SK-N-MC (cell line): ENCODE measurements at regions not wholly inside any gene's neighbourhood (a gene's known extent, or its start where the extent isn't known, plus 50 kb on each side); places are given as distances from the start of the nearest gene placed in this dataset.

ENCODE experiments used
- DNase-seq: peaks from one replicate; pipeline ENCODE4 v3.0.0-alpha.2; 2011; ENCODE audit warnings: low read depth, low spot score
- H3K27ac ChIP-seq: fragments of 200-600 bp; sonication (generic); 2 replicates; pipeline ENCODE4 v1.5.1; 2016; ENCODE audit warnings: mixed run types
- H3K36me3 ChIP-seq: fragments of 200-600 bp; sonication (generic); 2 replicates; pipeline ENCODE4 v1.6.1; 2017; ENCODE audit warnings: antibody characterized with exemption, low read length, mixed read lengths; ENCODE audit not compliant: insufficient read depth
- H3K4me3 ChIP-seq: fragments of 200-600 bp; sonication (generic); 2 replicates; pipeline ENCODE4 v1.5.1; 2016
- H3K9ac ChIP-seq: fragments of 200-600 bp; sonication (generic); 2 replicates; pipeline ENCODE4 v1.8.0; 2017; ENCODE audit warnings: mixed run types, mixed read lengths; ENCODE audit not compliant: insufficient read length
- H3K9me3 ChIP-seq: fragments of 200-600 bp; sonication (generic); 2 replicates; pipeline ENCODE4 v1.6.1; 2017; ENCODE audit warnings: low read depth, mild to moderate bottlenecking, antibody characterized with exemption, low read length, moderate library complexity, mixed read lengths
- EZH2 ChIP-seq: fragments of 200-600 bp; sonication (generic); IDR thresholded peaks from one replicate; pipeline ENCODE4 v1.6.1; 2017; ENCODE audit warnings: antibody characterized with exemption
- FOXP2 ChIP-seq: optimal IDR thresholded peaks from 2 replicates; pipeline ENCODE3; 2011; ENCODE audit warnings: mild to moderate bottlenecking, moderate library complexity; ENCODE audit not compliant: insufficient read depth; ENCODE audit errors: extremely low read length, control extremely low read depth
- POLR2AphosphoS5 ChIP-seq: IDR thresholded peaks from 2 replicates; pipeline ENCODE4 v1.6.1; 2012; ENCODE audit warnings: mild to moderate bottlenecking, low read depth, low read length, borderline replicate concordance

DNA sequence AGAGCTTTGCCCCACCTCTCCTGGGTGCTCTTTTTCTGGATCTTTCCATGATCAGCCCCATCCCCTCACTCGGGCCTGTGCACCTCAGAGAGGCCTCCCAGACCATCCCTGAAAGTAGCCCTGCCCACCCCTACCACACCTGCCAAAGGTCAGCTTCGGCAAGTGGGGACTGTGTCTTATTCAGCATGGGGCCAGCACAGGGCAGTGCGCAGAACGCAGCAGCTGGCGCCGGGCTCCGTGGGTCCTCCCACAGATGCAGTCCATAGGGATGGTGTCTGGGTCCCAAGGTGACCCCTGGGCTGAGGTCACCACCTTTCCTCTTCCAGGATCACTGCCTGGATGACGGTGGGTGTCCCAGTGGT, 79.4 kb downstream of the CEBPB start:
- no peak for DNase-seq
- no peak overlapping the region for H3K9ac ChIP-seq
- no peaks in the 10 kb centered on the region for H3K9me3 ChIP-seq
- H3K4me3 ChIP-seq = no peak overlapping the region
- H3K27ac ChIP-seq = no peak overlapping the region
- H3K36me3 ChIP-seq = no peaks in the 10 kb centered on the region
- TF ChIP-seq EZH2 (no peak), POLR2AphosphoS5 (no peak), FOXP2 (no peak)

DNA sequence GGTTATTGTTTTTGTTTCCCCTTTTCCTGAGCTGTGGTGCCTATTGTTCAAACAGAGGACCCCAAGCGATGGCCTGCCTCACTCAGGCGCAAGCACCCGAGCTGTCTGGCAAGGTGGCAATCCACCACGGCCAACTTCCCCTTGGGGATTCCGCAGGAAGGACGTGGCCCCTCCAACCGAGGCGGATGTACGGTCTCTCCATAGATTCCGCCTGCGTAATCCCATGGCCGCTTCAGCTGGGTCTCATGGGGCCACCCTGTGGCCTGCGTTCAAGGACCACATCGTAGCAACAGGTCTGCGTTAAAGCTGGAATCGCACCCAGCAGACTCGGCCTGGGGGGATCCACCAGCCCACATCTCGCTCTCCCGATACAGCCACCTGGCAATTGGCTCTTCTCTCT, 79.9 kb downstream of the CEBPB start:
- DNase-seq = no peak
- no peak overlapping the region for H3K27ac ChIP-seq
- H3K9ac ChIP-seq = no peak overlapping the region
- no peaks in the 10 kb centered on the region for H3K9me3 ChIP-seq
- no peak overlapping the region for H3K4me3 ChIP-seq
- TF ChIP-seq POLR2AphosphoS5 = no peak
- H3K36me3 ChIP-seq = no peaks in the 10 kb centered on the region

DNA sequence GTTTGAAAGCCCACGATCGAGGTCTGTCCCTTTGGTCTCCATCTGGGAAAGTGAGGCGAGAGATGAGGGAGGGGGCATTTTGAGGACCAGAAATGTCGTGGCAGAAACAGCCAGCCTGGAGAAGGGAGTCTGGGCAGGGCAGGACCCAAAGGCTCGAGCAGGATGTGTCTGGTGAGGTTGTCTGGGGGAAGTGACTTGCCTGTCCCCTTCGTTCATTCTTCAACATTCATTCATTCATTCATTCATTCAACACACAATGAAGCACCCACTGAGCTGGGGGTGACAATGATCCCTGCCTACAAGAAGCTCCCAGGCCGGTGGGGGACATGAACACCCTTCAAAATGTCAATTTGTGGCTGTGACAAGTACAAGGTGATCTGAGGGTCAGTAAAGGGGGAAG, 80.5 kb downstream of the CEBPB start:
- no peak overlapping the region for H3K27ac ChIP-seq
- H3K36me3 ChIP-seq = no peaks in the 10 kb centered on the region
- TF ChIP-seq EZH2 (no peak), POLR2AphosphoS5 (no peak), FOXP2 (no peak)
- DNase-seq = no peak
- H3K4me3 ChIP-seq = no peak overlapping the region
- no peaks in the 10 kb centered on the region for H3K9me3 ChIP-seq
- H3K9ac ChIP-seq = no peak overlapping the region

DNA sequence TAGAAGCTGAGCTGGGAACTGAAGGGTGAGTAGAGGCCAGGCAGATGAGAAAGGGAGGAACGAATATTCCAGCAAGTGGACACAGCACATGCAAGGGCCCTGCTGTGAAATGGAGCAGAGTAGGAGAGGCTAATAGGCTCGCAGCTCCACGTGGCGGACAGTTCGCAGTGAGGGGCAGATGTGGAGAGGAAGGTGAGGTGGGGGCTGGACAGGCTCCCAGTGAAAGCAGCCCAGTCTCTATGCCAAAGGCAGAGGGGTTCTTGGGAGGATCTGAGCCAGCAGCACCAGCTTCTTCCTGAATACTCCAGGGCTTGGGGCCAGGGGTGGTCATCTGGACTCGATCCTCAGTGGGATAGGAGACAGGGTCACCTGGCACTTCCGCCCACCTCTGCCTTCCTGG, 81.0 kb downstream of the CEBPB start:
- TF ChIP-seq EZH2 = no peak
- TF ChIP-seq FOXP2 = no peak
- no peak for TF ChIP-seq POLR2AphosphoS5
- Histone ChIP-seq H3K9ac (no peak overlapping the region), H3K4me3 (no peak overlapping the region), H3K27ac (no peak overlapping the region), H3K9me3 (no peaks in the 10 kb centered on the region), H3K36me3 (no peaks in the 10 kb centered on the region)
- DNase-seq = no peak

DNA sequence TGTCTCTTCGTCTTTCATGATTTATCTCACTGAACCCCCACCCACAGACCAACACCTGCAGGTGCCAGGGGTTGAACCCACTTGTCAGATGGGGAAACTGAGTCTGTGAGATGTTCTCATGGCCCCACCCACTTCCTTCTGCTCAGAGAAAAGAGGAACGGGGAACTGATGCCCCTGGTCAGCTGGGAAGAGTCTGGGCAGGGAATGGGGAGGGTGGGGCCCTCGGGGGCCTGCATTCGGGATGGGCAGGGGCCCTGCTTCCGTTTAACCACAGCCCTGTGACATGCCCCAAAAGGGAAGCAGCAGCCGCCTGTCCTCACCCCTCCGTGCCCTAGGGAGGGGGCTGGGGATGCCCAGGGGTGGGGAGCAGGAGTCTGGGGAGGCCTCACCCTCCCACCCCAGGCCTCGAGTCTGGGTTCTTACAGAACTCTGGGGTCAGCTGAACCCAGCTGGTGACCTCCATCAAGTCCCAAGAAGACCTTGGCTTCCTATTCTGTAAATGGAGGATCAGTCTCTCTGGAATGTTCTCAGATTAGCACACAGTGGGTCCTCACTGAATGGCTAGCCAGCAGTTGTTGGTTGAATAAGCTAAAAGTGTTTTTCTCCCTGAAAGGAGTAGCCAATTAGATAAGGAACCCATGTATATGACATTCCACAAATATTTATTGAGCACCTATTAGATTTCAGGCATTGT, 81.5 kb downstream of the CEBPB start:
- TF ChIP-seq POLR2AphosphoS5 = no peak
- TF ChIP-seq FOXP2 = no peak
- no peak for TF ChIP-seq EZH2
- Histone ChIP-seq H3K4me3 (no peak overlapping the region), H3K36me3 (no peaks in the 10 kb centered on the region), H3K27ac (no peak overlapping the region), H3K9ac (no peak overlapping the region), H3K9me3 (no peaks in the 10 kb centered on the region)
- DNase-seq = no peak

DNA sequence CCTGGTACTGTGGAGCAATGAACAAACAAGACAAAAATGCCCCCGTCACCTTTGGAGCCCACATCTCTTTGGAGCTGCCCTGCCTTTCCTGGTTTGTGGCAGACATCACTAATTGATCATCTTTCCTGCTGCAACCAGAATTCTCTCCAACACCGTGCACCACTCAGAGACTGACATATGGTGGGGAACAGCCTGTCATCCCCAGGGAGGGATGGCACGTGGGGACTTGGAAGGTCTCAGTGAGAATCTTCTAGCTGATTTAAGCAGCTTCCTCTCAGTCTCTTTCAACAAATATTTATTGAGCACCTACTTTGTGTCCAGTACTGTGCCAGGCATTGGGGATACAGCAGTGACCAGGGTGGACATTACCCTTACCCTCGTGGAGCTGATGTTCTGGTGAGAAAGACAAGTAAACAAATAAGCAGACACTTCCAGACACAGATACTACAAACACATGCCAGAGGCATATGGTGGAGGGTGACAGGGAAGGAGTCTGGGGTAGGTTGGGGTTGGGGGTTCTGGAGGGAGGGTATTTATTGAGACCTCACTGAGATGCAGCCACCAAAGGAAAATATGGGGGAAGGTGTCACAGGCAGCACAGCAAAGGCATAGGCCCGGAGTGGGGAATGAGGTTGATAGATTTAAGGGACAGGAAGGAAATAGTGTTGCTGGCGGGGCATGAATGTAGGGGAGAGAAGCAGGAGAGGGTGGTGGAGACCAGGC, 82.3 kb downstream of the CEBPB start:
- H3K9ac ChIP-seq = no peak overlapping the region
- no peak overlapping the region for H3K4me3 ChIP-seq
- TF ChIP-seq EZH2 = no peak
- TF ChIP-seq POLR2AphosphoS5 = no peak
- TF ChIP-seq FOXP2 = no peak
- no peak overlapping the region for H3K27ac ChIP-seq
- no peak for DNase-seq
- H3K9me3 ChIP-seq = no peaks in the 10 kb centered on the region
- H3K36me3 ChIP-seq = no peaks in the 10 kb centered on the region

DNA sequence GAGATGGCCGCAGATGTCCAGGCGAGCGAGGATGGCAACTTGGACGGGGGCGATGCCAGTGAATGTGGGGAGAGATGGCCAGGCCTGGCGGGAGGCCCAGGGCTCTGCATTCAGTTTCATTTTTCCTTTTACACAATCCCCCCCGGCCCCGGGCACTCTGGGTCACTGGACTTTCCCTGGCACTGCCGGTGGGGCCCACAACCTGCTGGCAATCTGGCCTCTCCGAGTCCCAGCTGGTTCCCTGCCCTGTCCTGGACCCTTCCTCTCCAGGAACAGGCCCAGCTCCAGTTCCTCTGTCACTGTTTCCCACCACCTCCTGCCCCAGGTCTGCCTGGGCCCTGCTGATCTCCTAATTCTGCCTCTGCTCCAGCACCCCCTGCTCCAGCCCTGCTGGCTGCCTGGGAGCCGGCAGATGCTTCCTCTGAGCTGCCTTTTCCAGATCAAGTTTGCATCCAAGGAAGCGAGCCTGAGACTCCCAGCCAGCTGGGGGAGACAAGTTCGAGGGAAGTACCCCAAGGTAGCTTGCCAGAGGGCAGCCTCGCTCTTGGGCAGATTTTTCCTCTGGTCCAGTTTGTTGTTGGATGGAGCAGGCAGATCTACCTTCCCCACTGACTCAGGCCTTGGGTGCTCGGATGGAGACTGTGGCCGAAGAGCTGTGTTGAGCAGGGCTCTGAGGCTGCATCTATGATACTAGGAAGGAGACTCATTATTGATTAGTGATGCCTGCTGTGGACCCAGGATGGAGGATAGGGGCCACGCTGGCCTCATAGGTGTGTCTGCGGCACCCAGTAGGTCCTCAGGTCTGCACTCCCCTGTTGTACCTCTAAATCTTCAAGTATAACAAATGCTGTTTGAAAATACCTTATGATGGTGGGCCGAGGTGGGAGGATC, 83.2 kb downstream of the CEBPB start:
- H3K9ac ChIP-seq = no peak overlapping the region
- H3K4me3 ChIP-seq = no peak overlapping the region
- TF ChIP-seq FOXP2 (no peak), EZH2 (no peak), POLR2AphosphoS5 (no peak)

More for the DNA sequence above, 83.2 kb downstream of the CEBPB start:
- Histone ChIP-seq H3K9me3 (no peaks in the 10 kb centered on the region), H3K27ac (no peak overlapping the region), H3K36me3 (no peaks in the 10 kb centered on the region)
- DNase-seq = no peak
